Activated CD8-positive, alpha-beta memory T cell treated with anti-CD3 and anti-CD28 coated beads, Interleukin-2, amount 10 ng/mL, durations not matched to agents 7 days and 5 days (primary cell): ENCODE measurements at regions not wholly inside any gene's neighbourhood (a gene's known extent, or its start where the extent isn't known, plus 50 kb on each side); places are given as distances from the start of the nearest gene placed in this dataset.

ENCODE experiments used
- ATAC-seq: fragments of 150-1000 bp; cut with Tn5 transposase; one replicate; pipeline ENCODE4 v1.10.0; 2021; ENCODE audit warnings: moderate library complexity
- CTCF ChIA-PET: fragments of 350-600 bp; sonication (Branson Sonifier 250); formaldehyde crosslinking; loops from one replicate; lab custom pipeline; 2021; ENCODE audit warnings: antibody characterized with exemption; lab: Charles Lee
- DNase-seq: peaks from one replicate; pipeline ENCODE4 v3.0.0-alpha.2; 2020
- H3K27ac Mint-ChIP-seq: one replicate; pipeline ENCODE4 v1.8.0; 2021; ENCODE audit warnings: mild to moderate bottlenecking, mixed read lengths
- H3K27me3 Mint-ChIP-seq: one replicate; pipeline ENCODE4 v1.8.0; 2021; ENCODE audit warnings: mixed read lengths
- H3K36me3 Mint-ChIP-seq: one replicate; pipeline ENCODE4 v1.8.0; 2021; ENCODE audit warnings: mild to moderate bottlenecking, mixed read lengths
- H3K4me1 Mint-ChIP-seq: one replicate; pipeline ENCODE4 v1.8.0; 2021; ENCODE audit warnings: mixed read lengths
- H3K4me3 Mint-ChIP-seq: one replicate; pipeline ENCODE4 v1.8.0; 2021; ENCODE audit warnings: mild to moderate bottlenecking, moderate library complexity, mixed read lengths
- H3K9me3 Mint-ChIP-seq: one replicate; pipeline ENCODE4 v1.8.0; 2022; ENCODE audit warnings: low read depth, mixed read lengths

DNA sequence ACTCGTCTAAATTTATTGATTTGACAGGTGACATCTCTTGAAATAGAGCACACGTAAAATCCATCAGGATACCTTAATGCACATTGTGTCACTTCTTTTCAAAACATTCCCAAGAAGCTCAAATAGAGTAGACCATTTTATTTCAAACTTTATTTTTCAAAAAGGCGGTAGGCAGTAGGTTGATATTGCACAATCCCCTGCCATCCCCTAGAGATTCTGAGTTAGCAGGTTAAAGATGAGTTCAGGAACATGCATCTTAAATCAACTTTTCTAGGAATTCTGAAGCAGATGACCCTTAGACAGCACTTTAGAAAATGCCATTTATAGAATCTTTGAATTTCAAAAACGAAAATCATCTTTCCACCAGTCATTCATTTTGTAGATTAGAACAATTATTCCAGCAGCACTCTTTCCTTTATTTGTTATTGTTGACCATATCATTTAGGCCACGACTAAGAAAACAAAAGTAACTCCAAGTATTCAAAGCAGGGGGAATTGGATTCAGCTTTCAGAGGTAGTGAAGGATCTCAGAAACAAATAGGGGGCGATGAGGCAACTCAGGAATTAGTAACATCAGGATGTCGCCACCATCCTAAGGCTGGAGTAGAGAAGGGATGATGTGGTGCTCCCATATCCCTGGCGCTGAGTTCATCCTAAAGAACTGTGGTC is 198.2 kb upstream of the MCTP2 start:
- CTCF ChIA-PET = interaction anchor here (1.2 kb wide), 1 partner anchor 87 kb away, joined by 3 read pairs; no protein-coding TSS in a partner anchor
- Mint-ChIP-seq H3K4me3 (no peak overlapping the region), H3K27me3 (peaks cover 24% of the 10 kb centered on the region), H3K27ac (no peak overlapping the region), H3K36me3 (no peaks in the 10 kb centered on the region), H3K4me1 (no peaks in the 10 kb centered on the region), H3K9me3 (no peaks in the 10 kb centered on the region)
- no peak for ATAC-seq
- DNase-seq = no peak

DNA sequence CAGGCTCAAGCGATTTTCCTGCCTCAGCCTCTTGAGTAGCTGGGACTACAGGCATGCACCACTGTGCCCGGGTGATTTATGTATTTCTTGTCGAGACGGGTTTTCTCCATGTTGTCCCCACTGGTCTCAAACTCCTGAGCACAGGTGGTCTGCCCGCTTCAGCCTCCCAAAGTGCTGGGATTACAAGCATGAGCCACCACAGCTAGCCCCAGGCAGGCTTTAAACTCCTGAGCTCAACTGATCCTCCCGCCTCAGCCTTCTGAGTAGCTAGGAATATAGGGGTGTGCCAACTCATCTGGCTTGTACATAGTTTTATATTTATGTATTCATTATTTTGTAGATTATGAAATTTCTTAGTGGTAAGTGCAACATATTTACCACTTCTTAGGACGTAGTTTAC is 198.8 kb upstream of the MCTP2 start:
- no peak overlapping the region for H3K27ac Mint-ChIP-seq
- DNase-seq = no peak
- H3K27me3 Mint-ChIP-seq = peaks cover 26% of the 10 kb centered on the region
- H3K4me1 Mint-ChIP-seq = no peaks in the 10 kb centered on the region
- no peak overlapping the region for H3K4me3 Mint-ChIP-seq
- no peaks in the 10 kb centered on the region for H3K36me3 Mint-ChIP-seq
- ATAC-seq = no peak
- H3K9me3 Mint-ChIP-seq = no peaks in the 10 kb centered on the region
- CTCF ChIA-PET = no interaction called here

DNA sequence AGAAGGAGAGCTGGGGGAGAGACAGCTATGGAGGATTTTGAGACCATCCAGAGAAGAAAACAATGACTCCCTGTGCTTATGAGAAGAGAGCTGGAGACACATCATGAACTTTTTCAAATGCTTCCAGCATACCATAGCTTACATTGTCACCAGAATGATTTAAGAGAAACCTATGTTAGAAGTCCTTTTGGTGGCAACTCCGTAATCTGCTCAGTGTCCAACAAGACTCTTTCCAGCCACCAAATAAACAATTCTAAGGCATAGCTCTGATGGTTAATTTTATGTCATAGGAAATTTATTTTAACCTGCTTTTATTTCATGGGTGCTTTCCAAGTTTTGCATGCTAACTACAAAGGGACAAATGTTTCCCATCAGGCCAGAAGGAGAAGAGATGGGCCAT is 200.3 kb upstream of the MCTP2 start:
- Mint-ChIP-seq H3K27me3 (peaks cover 24% of the 10 kb centered on the region), H3K27ac (no peak overlapping the region), H3K4me3 (no peak overlapping the region), H3K36me3 (no peaks in the 10 kb centered on the region), H3K4me1 (no peaks in the 10 kb centered on the region), H3K9me3 (no peaks in the 10 kb centered on the region)
- CTCF ChIA-PET = no interaction called here
- no peak for ATAC-seq
- DNase-seq = no peak

DNA sequence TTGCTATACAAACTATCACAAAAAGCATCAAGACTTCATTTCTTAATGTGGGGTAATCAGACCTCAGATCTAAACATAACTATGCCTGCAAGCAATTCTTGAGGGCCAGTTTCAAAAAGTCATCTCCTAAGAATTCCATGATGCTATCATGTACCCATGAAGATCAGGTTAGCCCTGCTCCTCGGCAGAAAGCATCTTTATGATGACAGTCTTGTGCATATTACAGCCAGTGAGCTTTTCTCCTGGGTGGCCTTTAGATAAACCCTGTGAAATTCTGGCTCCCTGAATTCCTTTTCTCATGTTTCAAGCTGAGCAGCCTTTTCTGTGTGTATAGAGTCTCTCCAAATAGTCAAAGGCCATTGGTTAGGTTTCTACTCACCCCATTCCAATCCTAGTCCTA is 201.9 kb upstream of the MCTP2 start:
- Mint-ChIP-seq H3K36me3 (no peaks in the 10 kb centered on the region), H3K9me3 (no peaks in the 10 kb centered on the region)
- ATAC-seq = no peak

DNA sequence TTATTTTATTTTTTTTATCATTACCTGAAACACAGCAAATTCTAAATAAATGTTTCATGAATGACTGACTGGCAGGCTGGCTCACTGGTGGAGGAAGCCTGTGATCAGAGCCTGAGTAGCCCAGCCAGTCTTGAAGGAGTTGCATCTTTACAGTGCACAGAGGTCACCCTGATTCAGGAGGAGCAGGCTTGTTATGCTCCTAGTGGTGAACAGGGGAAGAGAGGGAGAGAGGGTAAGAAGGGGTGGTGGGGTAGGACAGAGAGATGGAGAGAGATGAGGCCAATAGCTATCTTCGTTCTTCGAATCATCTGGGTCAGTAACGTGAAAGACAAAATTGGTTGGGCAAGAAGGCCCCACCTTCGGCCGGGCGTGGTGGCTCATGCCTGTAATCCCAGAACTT is 202.6 kb upstream of the MCTP2 start:
- Mint-ChIP-seq H3K27ac (no peak overlapping the region), H3K36me3 (no peaks in the 10 kb centered on the region), H3K4me3 (no peak overlapping the region), H3K9me3 (no peaks in the 10 kb centered on the region), H3K4me1 (no peaks in the 10 kb centered on the region), H3K27me3 (peaks cover 22% of the 10 kb centered on the region)
- ATAC-seq (no peak), DNase-seq (no peak)
- CTCF ChIA-PET = no interaction called here

More for the DNA sequence above, 201.9 kb upstream of the MCTP2 start:
- CTCF ChIA-PET = no interaction called here
- Mint-ChIP-seq H3K27ac (no peak overlapping the region), H3K4me1 (no peaks in the 10 kb centered on the region), H3K27me3 (peaks cover 24% of the 10 kb centered on the region), H3K4me3 (no peak overlapping the region)
- no peak for DNase-seq

DNA sequence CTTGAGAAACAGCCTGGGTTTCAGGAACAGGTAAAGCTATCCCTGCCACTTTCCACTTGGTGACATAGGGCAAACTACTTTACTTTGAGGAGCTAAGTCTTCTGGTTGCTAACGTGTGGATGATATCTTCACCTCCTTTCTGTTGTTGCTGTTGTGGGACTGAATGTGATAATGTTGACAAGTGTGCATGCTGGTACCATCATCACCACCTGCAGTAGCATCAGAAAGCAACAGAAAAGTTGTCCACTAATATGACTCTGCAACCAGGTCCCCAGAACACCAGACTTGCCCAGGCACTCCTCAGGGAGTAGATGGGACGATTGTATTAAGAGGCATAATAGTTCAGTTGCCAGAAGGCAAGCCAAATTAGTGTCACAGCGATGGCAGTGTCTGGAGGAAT is 203.2 kb upstream of the MCTP2 start:
- DNase-seq = no peak
- Mint-ChIP-seq H3K27ac (no peak overlapping the region), H3K4me1 (no peaks in the 10 kb centered on the region), H3K4me3 (no peak overlapping the region), H3K27me3 (peaks cover 21% of the 10 kb centered on the region), H3K36me3 (no peaks in the 10 kb centered on the region), H3K9me3 (no peaks in the 10 kb centered on the region)
- ATAC-seq = no peak
- CTCF ChIA-PET = no interaction called here

DNA sequence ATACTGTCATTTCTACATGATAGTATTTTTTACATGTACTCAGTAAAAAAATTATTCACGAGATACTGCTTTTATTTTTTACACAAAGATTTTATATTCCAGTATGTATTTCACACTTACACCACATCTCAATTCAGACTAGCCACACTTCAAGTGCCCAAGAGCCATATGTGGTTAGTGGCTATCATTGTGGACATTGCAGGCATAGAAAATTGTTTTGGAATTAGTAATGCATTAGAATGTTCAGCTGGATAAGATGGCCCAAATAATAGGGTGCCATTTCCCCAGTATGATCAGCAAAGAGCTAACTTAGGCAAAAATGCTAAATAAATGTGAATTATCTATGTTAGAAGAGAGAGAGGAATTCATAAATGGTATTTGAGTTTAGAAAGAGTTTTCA is 203.8 kb upstream of the MCTP2 start:
- Mint-ChIP-seq H3K27ac (no peak overlapping the region), H3K9me3 (no peaks in the 10 kb centered on the region), H3K4me3 (no peak overlapping the region), H3K4me1 (no peaks in the 10 kb centered on the region), H3K36me3 (no peaks in the 10 kb centered on the region), H3K27me3 (peaks cover 21% of the 10 kb centered on the region)
- DNase-seq (no peak), ATAC-seq (no peak)
- CTCF ChIA-PET = no interaction called here

DNA sequence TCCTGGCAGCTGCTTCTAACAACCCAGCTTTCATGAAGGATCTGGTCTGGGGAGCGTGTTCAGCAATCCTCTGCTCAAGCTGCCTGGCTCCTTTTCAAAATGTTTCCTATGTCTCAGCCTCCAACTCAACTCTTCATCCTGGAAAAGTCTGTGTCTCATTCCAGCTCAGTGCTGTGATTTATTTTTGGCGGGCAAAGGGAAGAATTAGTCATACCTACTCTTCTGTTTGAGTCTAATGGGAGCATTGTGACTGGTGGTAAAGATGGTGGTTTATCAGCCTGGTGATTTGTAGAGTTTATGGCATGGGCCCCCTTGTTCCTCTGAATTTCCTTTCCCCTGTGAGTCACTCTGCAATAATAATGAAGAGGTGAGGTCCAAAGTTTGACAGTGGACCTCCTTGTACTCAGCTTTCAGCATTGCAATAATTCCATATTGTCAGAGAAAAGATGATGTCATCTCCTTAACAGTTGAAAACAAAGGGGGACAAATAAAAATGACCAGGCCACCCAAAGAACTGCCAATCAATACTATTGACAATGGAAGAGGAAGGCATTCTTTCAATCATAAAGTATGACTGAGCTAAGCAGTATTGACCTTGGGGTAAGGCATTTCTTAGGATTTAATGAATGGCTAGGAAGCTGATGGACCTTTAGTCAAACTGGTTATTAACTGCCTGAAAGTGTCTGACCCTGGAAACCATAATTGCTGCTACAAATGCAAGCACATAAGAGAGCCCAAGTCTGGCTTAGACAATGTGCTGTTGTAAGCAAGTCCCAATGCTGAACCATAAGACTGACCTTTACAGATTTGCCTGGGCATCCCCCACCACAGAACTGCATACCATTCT is 204.7 kb upstream of the MCTP2 start:
- no peak overlapping the region for H3K27ac Mint-ChIP-seq
- no peaks in the 10 kb centered on the region for H3K4me1 Mint-ChIP-seq
- no peaks in the 10 kb centered on the region for H3K36me3 Mint-ChIP-seq
- no peak for DNase-seq
- no peak for ATAC-seq
- H3K27me3 Mint-ChIP-seq = peaks cover 25% of the 10 kb centered on the region
- H3K4me3 Mint-ChIP-seq = no peak overlapping the region
- CTCF ChIA-PET = no interaction called here
- no peaks in the 10 kb centered on the region for H3K9me3 Mint-ChIP-seq

DNA sequence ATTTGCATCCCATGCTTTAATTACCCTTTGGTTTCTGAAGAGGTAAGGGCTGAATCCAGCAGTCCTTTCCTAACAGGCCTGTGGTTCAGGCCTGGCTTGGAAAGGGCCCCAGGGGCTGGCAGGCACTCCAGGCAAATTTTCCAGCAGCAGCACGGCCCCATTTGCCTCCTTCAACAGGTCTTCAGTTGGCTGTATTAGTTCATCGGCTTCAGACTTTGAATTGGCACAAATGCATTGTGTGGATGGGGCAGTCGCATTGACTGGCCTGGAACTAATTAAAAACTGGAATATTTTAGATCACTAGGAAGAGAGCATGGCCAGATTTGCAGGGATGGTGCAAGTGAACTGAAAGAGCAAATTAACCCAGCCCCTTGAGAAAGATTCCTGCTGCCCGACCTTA is 207.8 kb upstream of the MCTP2 start:
- Mint-ChIP-seq H3K4me1 (no peaks in the 10 kb centered on the region), H3K27ac (no peak overlapping the region), H3K9me3 (no peaks in the 10 kb centered on the region), H3K36me3 (no peaks in the 10 kb centered on the region), H3K27me3 (peaks cover 9% of the 10 kb centered on the region), H3K4me3 (no peak overlapping the region)
- CTCF ChIA-PET = no interaction called here
- no peak for DNase-seq
- no peak for ATAC-seq

DNA sequence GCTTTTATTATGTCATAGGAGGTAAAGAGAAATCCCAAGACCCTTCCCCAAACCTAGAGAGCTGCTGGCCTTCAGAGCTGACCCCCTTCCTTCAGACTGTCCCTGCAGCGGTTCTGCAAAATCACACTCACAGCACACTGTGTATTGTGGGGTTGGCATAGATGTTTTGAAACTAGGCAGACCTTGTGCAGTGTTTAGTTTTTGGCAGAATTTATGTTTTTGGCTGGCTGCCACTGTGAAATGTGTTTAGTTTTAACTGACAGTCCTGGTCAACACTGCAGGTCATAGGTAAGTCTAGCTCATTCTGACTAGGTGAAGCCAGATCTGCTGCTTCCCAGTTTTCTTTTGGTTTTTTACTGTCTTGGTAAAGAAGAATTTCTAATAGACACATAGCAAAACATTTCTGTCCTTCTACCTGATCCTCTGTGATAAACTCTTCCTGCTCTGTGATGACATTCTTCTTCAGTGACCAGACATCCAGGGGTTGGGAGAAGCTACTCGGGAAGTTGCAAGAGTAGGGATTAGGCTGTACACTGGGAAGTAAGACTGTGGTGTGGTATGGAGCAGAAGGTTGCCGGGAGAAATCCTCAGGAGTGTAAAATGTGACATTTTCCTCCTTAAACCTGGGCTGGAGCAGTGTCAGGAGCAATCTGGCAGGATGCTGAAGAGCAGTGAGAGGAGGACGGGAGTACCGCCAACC is 209.6 kb upstream of the MCTP2 start:
- DNase-seq (no peak), ATAC-seq (no peak)
- CTCF ChIA-PET = interaction anchor here (1.1 kb wide), 1 partner anchor 99 kb away, joined by 3 read pairs; no protein-coding TSS in a partner anchor

DNA sequence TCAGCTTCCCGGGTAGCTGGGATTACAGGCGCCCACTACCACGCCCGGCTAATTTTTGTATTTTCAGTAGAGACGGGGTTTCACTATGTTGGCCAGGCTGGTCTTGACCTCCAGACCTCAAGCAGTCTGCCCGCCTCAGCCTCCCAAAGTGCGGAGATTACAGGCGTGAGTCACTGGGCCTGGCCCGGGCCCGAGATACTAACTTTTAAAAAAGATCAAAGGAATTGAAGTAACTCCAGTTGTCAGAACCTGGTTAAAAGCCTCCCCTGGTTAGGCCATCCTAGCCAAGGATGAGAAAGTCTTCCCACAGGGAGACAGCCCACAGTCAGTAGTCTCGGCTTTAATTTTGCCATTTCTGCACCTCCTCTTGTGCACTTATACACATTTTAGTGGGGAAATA is 212.3 kb upstream of the MCTP2 start:
- no peaks in the 10 kb centered on the region for H3K9me3 Mint-ChIP-seq
- no peak overlapping the region for H3K4me3 Mint-ChIP-seq
- H3K27me3 Mint-ChIP-seq = peaks cover 5% of the 10 kb centered on the region
- H3K4me1 Mint-ChIP-seq = no peaks in the 10 kb centered on the region
- CTCF ChIA-PET = no interaction called here
- ATAC-seq (no peak), DNase-seq (no peak)
- no peak overlapping the region for H3K27ac Mint-ChIP-seq
- no peaks in the 10 kb centered on the region for H3K36me3 Mint-ChIP-seq

More for the DNA sequence above, 209.6 kb upstream of the MCTP2 start:
- no peak overlapping the region for H3K27ac Mint-ChIP-seq
- H3K27me3 Mint-ChIP-seq = peaks cover 6% of the 10 kb centered on the region
- no peaks in the 10 kb centered on the region for H3K36me3 Mint-ChIP-seq
- H3K9me3 Mint-ChIP-seq = no peaks in the 10 kb centered on the region
- no peak overlapping the region for H3K4me3 Mint-ChIP-seq
- no peaks in the 10 kb centered on the region for H3K4me1 Mint-ChIP-seq

DNA sequence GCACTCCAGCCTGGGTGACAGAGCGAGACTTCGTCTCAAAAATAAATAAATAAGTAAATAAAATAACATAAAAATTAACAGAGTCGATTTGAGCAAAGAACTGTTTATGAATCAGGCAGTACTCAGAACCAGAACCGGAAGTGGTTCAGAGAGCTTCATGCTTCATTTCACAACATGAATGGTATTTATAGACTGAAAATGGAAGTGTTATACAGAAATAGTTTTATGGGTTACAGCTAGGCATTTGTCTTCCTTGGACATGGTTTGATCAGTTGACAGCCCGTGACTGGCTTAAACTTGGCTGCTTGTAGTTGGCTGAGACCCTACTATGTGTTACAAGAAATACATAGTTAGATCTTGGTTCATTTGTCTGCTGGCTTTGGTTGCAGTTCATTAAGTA is 216.0 kb upstream of the MCTP2 start:
- Mint-ChIP-seq H3K27ac (no peak overlapping the region), H3K27me3 (peaks cover 16% of the 10 kb centered on the region), H3K9me3 (no peaks in the 10 kb centered on the region), H3K36me3 (no peaks in the 10 kb centered on the region), H3K4me3 (no peak overlapping the region), H3K4me1 (no peaks in the 10 kb centered on the region)
- DNase-seq (no peak), ATAC-seq (no peak)
- CTCF ChIA-PET = interaction anchor here (1.8 kb wide), 1 partner anchor 105 kb away, joined by 6 read pairs; no protein-coding TSS in a partner anchor

DNA sequence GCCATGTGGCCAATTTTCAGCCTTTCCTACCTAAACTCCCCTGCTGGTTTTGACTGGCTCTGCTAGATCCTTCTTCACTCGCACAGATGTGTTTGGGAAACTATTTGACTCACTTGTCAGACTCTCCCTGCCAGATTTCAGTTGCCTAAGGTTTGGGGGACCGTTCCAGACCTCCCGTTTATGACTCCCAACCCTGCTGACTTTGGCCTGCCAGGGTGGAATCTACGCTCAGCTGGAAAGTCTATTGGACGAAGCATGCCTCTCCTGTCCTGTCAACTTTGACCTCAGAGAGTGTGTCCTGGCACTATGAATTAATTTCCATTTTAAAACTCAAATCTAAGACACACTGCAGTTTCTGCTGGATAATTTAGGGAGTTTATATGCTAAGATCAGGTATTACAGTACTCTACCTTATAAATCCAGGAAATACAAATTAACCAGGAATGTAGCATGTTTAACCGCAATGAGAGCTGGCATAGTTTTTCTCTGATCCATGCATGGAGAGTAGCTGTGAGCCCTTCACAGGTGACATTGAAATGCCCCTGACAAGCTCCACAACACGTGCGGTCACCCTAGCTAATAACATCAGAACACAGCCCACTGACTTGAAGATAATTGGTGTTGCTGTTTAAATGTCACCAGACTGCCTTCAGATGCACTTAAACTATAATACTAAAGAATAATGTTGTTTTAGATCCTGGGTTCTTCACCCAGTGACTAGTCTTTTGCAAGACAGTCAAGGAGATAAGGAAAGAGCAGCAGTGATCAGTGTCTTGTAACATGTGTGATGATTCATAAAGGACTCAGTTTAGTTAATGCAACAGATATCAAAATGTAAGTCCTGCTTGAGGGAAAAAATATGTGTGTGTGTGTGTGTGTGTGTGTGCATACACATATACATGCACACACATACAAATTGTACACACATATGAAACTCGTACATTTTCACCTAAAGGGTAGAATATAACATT is 223.0 kb upstream of the MCTP2 start:
- H3K9me3 Mint-ChIP-seq = no peaks in the 10 kb centered on the region
- no peak for ATAC-seq

More for the DNA sequence above, 223.0 kb upstream of the MCTP2 start:
- Mint-ChIP-seq H3K27me3 (peaks cover 22% of the 10 kb centered on the region), H3K4me1 (no peaks in the 10 kb centered on the region), H3K27ac (no peak overlapping the region), H3K4me3 (no peak overlapping the region), H3K36me3 (no peaks in the 10 kb centered on the region)
- DNase-seq = no peak
- CTCF ChIA-PET = interaction anchor here (1.9 kb wide), 1 partner anchor 112 kb away, joined by 6 read pairs; no protein-coding TSS in a partner anchor
